ENCODE measurements at regions not wholly inside any gene's neighbourhood (a gene's known extent, or its start where the extent isn't known, plus 50 kb on each side); places are given as distances from the start of the nearest gene placed in this dataset.

- Histone ChIP-seq H3K27ac (ENCODE audit: insufficient read depth in 1 of 2, low read depth in 1 of 2, low read length in 2 of 2, poor library complexity in 1 of 2, severe bottlenecking in 2 of 2) (no peak overlapping the region), H3K36me3 (ENCODE audit: control insufficient read depth in 4 of 4, insufficient read depth in 4 of 4, low read length in 3 of 4) (no peaks in the 10 kb centered on the region), H3K4me1 (ENCODE audit: control extremely low read depth in 1 of 4, control insufficient read depth in 4 of 4, insufficient read depth in 4 of 4, low read length in 3 of 4) (no peaks in the 10 kb centered on the region), H3K9me3 (ENCODE audit: control extremely low read depth in 1 of 5, control insufficient read depth in 4 of 5, insufficient read depth in 2 of 5, low read depth in 1 of 5, low read length in 4 of 5) (no peaks in the 10 kb centered on the region), H3K27me3 (replicated peaks in 2 of 5; ENCODE audit: control insufficient read depth in 4 of 5, insufficient read depth in 5 of 5, low read length in 4 of 5) (no peaks in the 10 kb centered on the region), H3K4me3 (ENCODE audit: control insufficient read depth in 1 of 7, extremely low read depth in 1 of 7, insufficient read depth in 4 of 7, low read depth in 2 of 7, low read length in 6 of 7) (no peak overlapping the region)
- DNase-seq: no peak
- ChIA-PET POLR2A (no interaction called here), CTCF (interaction anchor here (0.6 kb wide), 1 partner anchor 31 kb away, joined by 3 read pairs; no protein-coding TSS in a partner anchor)
- WGBS (ENCODE audit: insufficient coverage): no CpG with 5 or more reads among the region's 1 CpG
These were observed 139.9 kb upstream of the DOCK10 start for GRCh38 chr2:225182126-225182525.

- H3K27ac ChIP-seq (ENCODE audit: insufficient read depth in 1 of 2, low read depth in 1 of 2, low read length in 2 of 2, poor library complexity in 1 of 2, severe bottlenecking in 2 of 2): no peak overlapping the region
- no peak for DNase-seq
- H3K4me1 ChIP-seq (ENCODE audit: control extremely low read depth in 1 of 4, control insufficient read depth in 4 of 4, insufficient read depth in 4 of 4, low read length in 3 of 4): no peaks in the 10 kb centered on the region
- CTCF ChIA-PET: no interaction called here
- no peaks in the 10 kb centered on the region for H3K27me3 ChIP-seq (replicated peaks in 2 of 5; ENCODE audit: control insufficient read depth in 4 of 5, insufficient read depth in 5 of 5, low read length in 4 of 5)
- no peak overlapping the region for H3K4me3 ChIP-seq (ENCODE audit: control insufficient read depth in 1 of 7, extremely low read depth in 1 of 7, insufficient read depth in 4 of 7, low read depth in 2 of 7, low read length in 6 of 7)
- POLR2A ChIA-PET: no interaction called here
- H3K9me3 ChIP-seq (ENCODE audit: control extremely low read depth in 1 of 5, control insufficient read depth in 4 of 5, insufficient read depth in 2 of 5, low read depth in 1 of 5, low read length in 4 of 5): no peaks in the 10 kb centered on the region
- H3K36me3 ChIP-seq (ENCODE audit: control insufficient read depth in 4 of 4, insufficient read depth in 4 of 4, low read length in 3 of 4): no peaks in the 10 kb centered on the region
- no CpG with 5 or more reads among the region's 1 CpG for WGBS (ENCODE audit: insufficient coverage)
These were observed 134.8 kb upstream of the DOCK10 start for GRCh38 chr2:225177098-225177497.

GRCh38 chr2:225173909-225174308, 131.6 kb upstream of the DOCK10 start:
- Histone ChIP-seq H3K4me3 (ENCODE audit: control insufficient read depth in 1 of 7, extremely low read depth in 1 of 7, insufficient read depth in 4 of 7, low read depth in 2 of 7, low read length in 6 of 7) (no peak overlapping the region), H3K36me3 (ENCODE audit: control insufficient read depth in 4 of 4, insufficient read depth in 4 of 4, low read length in 3 of 4) (no peaks in the 10 kb centered on the region), H3K27me3 (replicated peaks in 2 of 5; ENCODE audit: control insufficient read depth in 4 of 5, insufficient read depth in 5 of 5, low read length in 4 of 5) (no peaks in the 10 kb centered on the region), H3K4me1 (ENCODE audit: control extremely low read depth in 1 of 4, control insufficient read depth in 4 of 4, insufficient read depth in 4 of 4, low read length in 3 of 4) (no peaks in the 10 kb centered on the region), H3K9me3 (ENCODE audit: control extremely low read depth in 1 of 5, control insufficient read depth in 4 of 5, insufficient read depth in 2 of 5, low read depth in 1 of 5, low read length in 4 of 5) (no peaks in the 10 kb centered on the region), H3K27ac (ENCODE audit: insufficient read depth in 1 of 2, low read depth in 1 of 2, low read length in 2 of 2, poor library complexity in 1 of 2, severe bottlenecking in 2 of 2) (no peak overlapping the region)
- POLR2A ChIA-PET: no interaction called here
- CTCF ChIA-PET: no interaction called here
- no peak for DNase-seq
- 89% methylated on average over 2 of the region's 3 CpGs for WGBS (ENCODE audit: insufficient coverage)

- Histone ChIP-seq H3K4me1 (ENCODE audit: control extremely low read depth in 1 of 4, control insufficient read depth in 4 of 4, insufficient read depth in 4 of 4, low read length in 3 of 4) (no peaks in the 10 kb centered on the region), H3K9me3 (ENCODE audit: control extremely low read depth in 1 of 5, control insufficient read depth in 4 of 5, insufficient read depth in 2 of 5, low read depth in 1 of 5, low read length in 4 of 5) (no peaks in the 10 kb centered on the region), H3K36me3 (ENCODE audit: control insufficient read depth in 4 of 4, insufficient read depth in 4 of 4, low read length in 3 of 4) (no peaks in the 10 kb centered on the region), H3K27me3 (replicated peaks in 2 of 5; ENCODE audit: control insufficient read depth in 4 of 5, insufficient read depth in 5 of 5, low read length in 4 of 5) (no peaks in the 10 kb centered on the region), H3K27ac (ENCODE audit: insufficient read depth in 1 of 2, low read depth in 1 of 2, low read length in 2 of 2, poor library complexity in 1 of 2, severe bottlenecking in 2 of 2) (no peak overlapping the region), H3K4me3 (ENCODE audit: control insufficient read depth in 1 of 7, extremely low read depth in 1 of 7, insufficient read depth in 4 of 7, low read depth in 2 of 7, low read length in 6 of 7) (no peak overlapping the region)
- DNase-seq: no peak
- 77% methylated on average over 4 of the region's 6 CpGs for WGBS (ENCODE audit: insufficient coverage)
- ChIA-PET CTCF (no interaction called here), POLR2A (interaction anchor here (0.6 kb wide), 1 partner anchor 53 kb away, joined by 4 read pairs; no protein-coding TSS in a partner anchor)
These were observed 129.1 kb upstream of the DOCK10 start for GRCh38 chr2:225171350-225171749.

GRCh38 chr2:225170162-225170561, 127.9 kb upstream of the DOCK10 start:
- DNase-seq: no peak
- no CpG with 5 or more reads among the region's 1 CpG for WGBS (ENCODE audit: insufficient coverage)
- POLR2A ChIA-PET: no interaction called here
- Histone ChIP-seq H3K4me3 (ENCODE audit: control insufficient read depth in 1 of 7, extremely low read depth in 1 of 7, insufficient read depth in 4 of 7, low read depth in 2 of 7, low read length in 6 of 7) (no peak overlapping the region), H3K27ac (ENCODE audit: insufficient read depth in 1 of 2, low read depth in 1 of 2, low read length in 2 of 2, poor library complexity in 1 of 2, severe bottlenecking in 2 of 2) (no peak overlapping the region), H3K27me3 (replicated peaks in 2 of 5; ENCODE audit: control insufficient read depth in 4 of 5, insufficient read depth in 5 of 5, low read length in 4 of 5) (no peaks in the 10 kb centered on the region), H3K4me1 (ENCODE audit: control extremely low read depth in 1 of 4, control insufficient read depth in 4 of 4, insufficient read depth in 4 of 4, low read length in 3 of 4) (peaks cover 0 to 5% (median under 1%) of the 10 kb centered on the region in 4 experiments), H3K36me3 (ENCODE audit: control insufficient read depth in 4 of 4, insufficient read depth in 4 of 4, low read length in 3 of 4) (no peaks in the 10 kb centered on the region), H3K9me3 (ENCODE audit: control extremely low read depth in 1 of 5, control insufficient read depth in 4 of 5, insufficient read depth in 2 of 5, low read depth in 1 of 5, low read length in 4 of 5) (no peaks in the 10 kb centered on the region)
- CTCF ChIA-PET: interaction anchor here (0.6 kb wide), 1 partner anchor 82 kb away, joined by 3 read pairs; no protein-coding TSS in a partner anchor

GRCh38 chr2:225169396-225169795, 127.1 kb upstream of the DOCK10 start:
- CTCF ChIA-PET: no interaction called here
- Histone ChIP-seq H3K9me3 (ENCODE audit: control extremely low read depth in 1 of 5, control insufficient read depth in 4 of 5, insufficient read depth in 2 of 5, low read depth in 1 of 5, low read length in 4 of 5) (no peaks in the 10 kb centered on the region), H3K4me3 (ENCODE audit: control insufficient read depth in 1 of 7, extremely low read depth in 1 of 7, insufficient read depth in 4 of 7, low read depth in 2 of 7, low read length in 6 of 7) (no peak overlapping the region), H3K36me3 (ENCODE audit: control insufficient read depth in 4 of 4, insufficient read depth in 4 of 4, low read length in 3 of 4) (no peaks in the 10 kb centered on the region), H3K27me3 (replicated peaks in 2 of 5; ENCODE audit: control insufficient read depth in 4 of 5, insufficient read depth in 5 of 5, low read length in 4 of 5) (no peaks in the 10 kb centered on the region), H3K27ac (ENCODE audit: insufficient read depth in 1 of 2, low read depth in 1 of 2, low read length in 2 of 2, poor library complexity in 1 of 2, severe bottlenecking in 2 of 2) (no peak overlapping the region), H3K4me1 (ENCODE audit: control extremely low read depth in 1 of 4, control insufficient read depth in 4 of 4, insufficient read depth in 4 of 4, low read length in 3 of 4) (peaks cover 0 to 12% (median 6%) of the 10 kb centered on the region in 4 experiments)
- 17% methylated on average over 1 of the region's 4 CpGs for WGBS (ENCODE audit: insufficient coverage)
- POLR2A ChIA-PET: no interaction called here
- no peak for DNase-seq

GRCh38 chr2:225165052-225165451, 122.8 kb upstream of the DOCK10 start:
- POLR2A ChIA-PET: no interaction called here
- Histone ChIP-seq H3K4me1 (ENCODE audit: control extremely low read depth in 1 of 4, control insufficient read depth in 4 of 4, insufficient read depth in 4 of 4, low read length in 3 of 4) (peaks cover 0 to 17% (median 8%) of the 10 kb centered on the region in 4 experiments), H3K27me3 (replicated peaks in 2 of 5; ENCODE audit: control insufficient read depth in 4 of 5, insufficient read depth in 5 of 5, low read length in 4 of 5) (no peaks in the 10 kb centered on the region), H3K9me3 (ENCODE audit: control extremely low read depth in 1 of 5, control insufficient read depth in 4 of 5, insufficient read depth in 2 of 5, low read depth in 1 of 5, low read length in 4 of 5) (no peaks in the 10 kb centered on the region), H3K4me3 (ENCODE audit: control insufficient read depth in 1 of 7, extremely low read depth in 1 of 7, insufficient read depth in 4 of 7, low read depth in 2 of 7, low read length in 6 of 7) (peak overlapping the region in 1 of 7 experiments; percentile 52), H3K36me3 (ENCODE audit: control insufficient read depth in 4 of 4, insufficient read depth in 4 of 4, low read length in 3 of 4) (no peaks in the 10 kb centered on the region), H3K27ac (ENCODE audit: insufficient read depth in 1 of 2, low read depth in 1 of 2, low read length in 2 of 2, poor library complexity in 1 of 2, severe bottlenecking in 2 of 2) (peak overlapping the region in 1 of 2 experiments; percentile 15)
- no peak for DNase-seq
- CTCF ChIA-PET: no interaction called here
- WGBS (ENCODE audit: insufficient coverage): no CpG with 5 or more reads among the region's 2 CpGs
